C4-2B (cell line): ENCODE measurements at regions not wholly inside any gene's neighbourhood (a gene's known extent, or its start where the extent isn't known, plus 50 kb on each side); places are given as distances from the start of the nearest gene placed in this dataset.

ENCODE experiments used
- ZFX ChIP-seq: fragments of 450-650 bp; IDR thresholded peaks from 2 replicates; pipeline ENCODE4 v1.6.1; 2017
- TF ChIP-seq, protein P1 (sequence below): fragments of 450-650 bp; conservative IDR thresholded peaks from 2 replicates; pipeline ENCODE4 v1.5.1; 2017; ENCODE audit warnings: mild to moderate bottlenecking

DNA sequence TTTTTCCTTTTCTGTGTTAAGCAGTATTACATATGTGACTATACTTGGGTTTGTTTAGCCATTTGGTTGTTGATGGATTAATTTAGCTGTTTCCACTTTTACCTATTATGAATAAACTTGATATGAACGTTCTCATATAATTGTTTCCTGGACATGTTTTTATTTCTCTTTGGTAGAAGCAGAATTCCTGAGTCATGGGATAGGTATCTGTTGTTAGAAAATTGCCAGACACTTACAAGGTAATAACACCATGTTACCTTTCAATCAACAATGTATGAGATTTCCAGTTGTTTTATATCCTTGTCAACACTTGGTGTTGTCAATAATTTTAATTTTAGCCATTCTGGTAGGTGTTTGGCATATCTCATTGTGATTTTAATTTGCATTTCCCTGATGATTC is 475.4 kb downstream of the IGSF11 start:
- TF ChIP-seq, protein P1, sequence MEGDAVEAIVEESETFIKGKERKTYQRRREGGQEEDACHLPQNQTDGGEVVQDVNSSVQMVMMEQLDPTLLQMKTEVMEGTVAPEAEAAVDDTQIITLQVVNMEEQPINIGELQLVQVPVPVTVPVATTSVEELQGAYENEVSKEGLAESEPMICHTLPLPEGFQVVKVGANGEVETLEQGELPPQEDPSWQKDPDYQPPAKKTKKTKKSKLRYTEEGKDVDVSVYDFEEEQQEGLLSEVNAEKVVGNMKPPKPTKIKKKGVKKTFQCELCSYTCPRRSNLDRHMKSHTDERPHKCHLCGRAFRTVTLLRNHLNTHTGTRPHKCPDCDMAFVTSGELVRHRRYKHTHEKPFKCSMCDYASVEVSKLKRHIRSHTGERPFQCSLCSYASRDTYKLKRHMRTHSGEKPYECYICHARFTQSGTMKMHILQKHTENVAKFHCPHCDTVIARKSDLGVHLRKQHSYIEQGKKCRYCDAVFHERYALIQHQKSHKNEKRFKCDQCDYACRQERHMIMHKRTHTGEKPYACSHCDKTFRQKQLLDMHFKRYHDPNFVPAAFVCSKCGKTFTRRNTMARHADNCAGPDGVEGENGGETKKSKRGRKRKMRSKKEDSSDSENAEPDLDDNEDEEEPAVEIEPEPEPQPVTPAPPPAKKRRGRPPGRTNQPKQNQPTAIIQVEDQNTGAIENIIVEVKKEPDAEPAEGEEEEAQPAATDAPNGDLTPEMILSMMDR: no peak
- no peak for TF ChIP-seq ZFX
